ENCODE measurements at regions not wholly inside any gene's neighbourhood (a gene's known extent, or its start where the extent isn't known, plus 50 kb on each side); places are given as distances from the start of the nearest gene placed in this dataset.

DNA sequence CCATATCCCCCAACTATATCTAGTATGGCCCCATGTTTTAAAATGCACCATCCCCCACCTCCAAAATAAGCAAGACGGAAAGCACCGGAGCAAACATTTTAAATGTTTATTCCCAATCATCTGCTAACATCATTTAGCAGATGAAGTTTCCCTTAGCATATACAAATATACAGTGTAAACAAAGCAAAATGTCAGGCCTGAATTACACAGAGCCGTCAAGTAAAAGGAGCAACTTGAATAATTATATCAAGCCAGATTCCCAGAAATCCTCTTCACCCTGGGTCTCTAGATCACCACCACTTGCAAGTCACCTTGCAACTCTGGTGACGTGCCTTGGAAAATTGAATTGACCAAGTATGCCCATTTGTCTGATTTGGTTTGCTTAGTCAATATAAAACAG lies 91.6 kb upstream of the COL1A2 start (continued):
- TF ChIP-seq, protein P1, sequence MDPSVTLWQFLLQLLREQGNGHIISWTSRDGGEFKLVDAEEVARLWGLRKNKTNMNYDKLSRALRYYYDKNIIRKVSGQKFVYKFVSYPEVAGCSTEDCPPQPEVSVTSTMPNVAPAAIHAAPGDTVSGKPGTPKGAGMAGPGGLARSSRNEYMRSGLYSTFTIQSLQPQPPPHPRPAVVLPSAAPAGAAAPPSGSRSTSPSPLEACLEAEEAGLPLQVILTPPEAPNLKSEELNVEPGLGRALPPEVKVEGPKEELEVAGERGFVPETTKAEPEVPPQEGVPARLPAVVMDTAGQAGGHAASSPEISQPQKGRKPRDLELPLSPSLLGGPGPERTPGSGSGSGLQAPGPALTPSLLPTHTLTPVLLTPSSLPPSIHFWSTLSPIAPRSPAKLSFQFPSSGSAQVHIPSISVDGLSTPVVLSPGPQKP (IDR thresholded peaks at IDR 0.05; ENCODE audit: borderline replicate concordance, low read depth, low read length), result no peak

DNA sequence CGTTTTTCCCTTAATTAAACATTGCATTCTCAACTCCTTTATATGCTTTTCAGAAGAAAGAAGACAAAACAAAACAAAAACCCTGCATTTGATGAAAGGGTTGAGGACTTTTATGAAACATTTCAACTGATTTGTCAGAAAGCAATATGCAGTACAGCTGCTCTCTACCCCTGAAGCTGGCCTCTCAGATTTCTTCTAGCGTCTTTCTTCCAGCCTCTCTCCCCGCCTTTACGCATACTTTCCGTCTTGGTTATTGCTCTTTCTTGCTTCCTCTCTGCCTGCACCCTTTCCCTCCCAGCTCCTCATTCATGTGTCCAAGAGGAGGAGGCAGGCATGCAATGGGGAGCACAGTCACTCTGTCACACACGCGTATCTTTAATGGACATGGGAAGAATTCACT lies 91.0 kb upstream of the COL1A2 start:
- H3K4me2 ChIP-seq (ENCODE audit: low read depth, low read length), result peak overlapping the region; percentile 72
- peak overlapping the region; percentile 90 for H2AK9ac ChIP-seq (replicated peaks; ENCODE audit: low read depth, low read length, poor library complexity)
- H2BK5ac ChIP-seq (ENCODE audit: low read depth, low read length, poor library complexity, severe bottlenecking), result peak overlapping the region; percentile 100
- H3K23ac ChIP-seq (ENCODE audit: low read depth, low read length), result peak overlapping the region; percentile 66
- peak overlapping the region; percentile 65 for H3K9ac ChIP-seq (ENCODE audit: low read depth, low read length)
- intact Hi-C loops (cut with micrococcal nuclease) (no loop called here), in situ Hi-C loops (cut with MboI; ENCODE audit: low sequenced_read_pairs) (no loop called here), dilution Hi-C loops (cut with HindIII; ENCODE audit: low sequenced_read_pairs, unreplicated experiment) (no loop called here)
- DNase-seq (peak; percentile 84), ATAC-seq (ENCODE audit: low read depth) (peak; percentile 62)
- peak overlapping the region; percentile 82; the same call in 1 of the 2 replicates for H3K14ac ChIP-seq (replicated peaks; ENCODE audit: low read depth, low read length)
- H2BK120ac ChIP-seq (ENCODE audit: low read depth, low read length), result peak overlapping the region; percentile 64
- no peaks in the 10 kb centered on the region for H3K27me3 ChIP-seq (ENCODE audit: control insufficient read depth, insufficient read depth, low read length)
- H4K8ac ChIP-seq (ENCODE audit: low read depth in 2 of 2, low read length in 2 of 2), result peak overlapping the region; percentile 42 to 90
- peak; percentile 41; the same call in 1 of the 2 replicates for TF ChIP-seq CEBPB (IDR thresholded peaks at IDR 0.05; ENCODE audit: low read depth, low read length)
- TF ChIP-seq FOS (IDR thresholded peaks at IDR 0.05; ENCODE audit: low read depth, low read length), result no peak
- no peaks in the 10 kb centered on the region for H4K20me1 ChIP-seq (ENCODE audit: insufficient read depth, low read length)
- peak overlapping the region; percentile 99 for H3K18ac ChIP-seq (ENCODE audit: low read depth, low read length)
- WGBS, 2 experiments (ENCODE audit: extremely low coverage in 2 of 2, insufficient read length in 1 of 2), result 0% methylated on average over 1 of the region's 7 CpGs; no CpG with 5 or more reads in 1 of the 2 experiments
- peak overlapping the region; percentile 81 for H3K56ac ChIP-seq (ENCODE audit: extremely low read depth, insufficient read depth, low read length)
- H3K9me3 ChIP-seq (ENCODE audit: control insufficient read depth, insufficient read depth, low read length), result no peaks in the 10 kb centered on the region
- BruUV-seq (replicated peaks), result no TSS peak
- H4K91ac ChIP-seq (ENCODE audit: insufficient read depth, low read depth, low read length), result peak overlapping the region; percentile 27
- H2BK15ac ChIP-seq (ENCODE audit: low read depth, low read length), result peak overlapping the region; percentile 73; the same call in 2 of the 3 replicates
- peak overlapping the region; percentile 73 for H2AK5ac ChIP-seq (ENCODE audit: low read depth, low read length)
- H3K79me1 ChIP-seq (ENCODE audit: low read depth in 1 of 2, low read length in 2 of 2), result peaks cover 9 to 19% of the 10 kb centered on the region in 2 experiments; a peak in 3 of 4 replicates
- H2BK20ac ChIP-seq (ENCODE audit: low read depth, low read length), result peak overlapping the region; percentile 94
- peak overlapping the region; percentile 87 for H3K4ac ChIP-seq (ENCODE audit: low read depth, low read length)
- peaks cover 15% of the 10 kb centered on the region for H3K4me1 ChIP-seq (ENCODE audit: control insufficient read depth, insufficient read depth, low read length)
- H2AFZ ChIP-seq (replicated peaks; ENCODE audit: low read length, poor library complexity), result peak overlapping the region; percentile 69
- CTCF ChIA-PET, result interaction anchor here (0.8 to 1.4 kb wide), 3 partner anchors 29 to 133 kb away, joined by 3 to 4 read pairs (median 3); no protein-coding TSS in a partner anchor
- no peaks in the 10 kb centered on the region for H3K36me3 ChIP-seq (ENCODE audit: control insufficient read depth, insufficient read depth, low read length)
- H3K27ac ChIP-seq (ENCODE audit: insufficient read depth, low read length), result peak overlapping the region; percentile 91
- H4K5ac ChIP-seq (ENCODE audit: low read depth, low read length), result peak overlapping the region; percentile 83
- peaks cover 7% of the 10 kb centered on the region for H3K9me1 ChIP-seq (ENCODE audit: insufficient read depth, low read length)
- POLR2A ChIA-PET (ENCODE audit: unreplicated experiment), result interaction anchor here (0.7 to 1.6 kb wide), 3 partner anchors 72 to 97 kb away, joined by 3 to 12 read pairs (median 4); partner anchors contain the start of gene COL1A2
- H3K4me3 ChIP-seq (ENCODE audit: insufficient read depth, low read depth, low read length), result no peak overlapping the region

Measured in IMR-90 (cell line).